ENCODE measurements at regions not wholly inside any gene's neighbourhood (a gene's known extent, or its start where the extent isn't known, plus 50 kb on each side); places are given as distances from the start of the nearest gene placed in this dataset.
A peak's percentile ranks its signal among the peaks of the same experiment; 100 is the strongest.

- H3K4me3 ChIP-seq (ENCODE audit: low read length): no peak overlapping the region
- TF ChIP-seq, protein P1, sequence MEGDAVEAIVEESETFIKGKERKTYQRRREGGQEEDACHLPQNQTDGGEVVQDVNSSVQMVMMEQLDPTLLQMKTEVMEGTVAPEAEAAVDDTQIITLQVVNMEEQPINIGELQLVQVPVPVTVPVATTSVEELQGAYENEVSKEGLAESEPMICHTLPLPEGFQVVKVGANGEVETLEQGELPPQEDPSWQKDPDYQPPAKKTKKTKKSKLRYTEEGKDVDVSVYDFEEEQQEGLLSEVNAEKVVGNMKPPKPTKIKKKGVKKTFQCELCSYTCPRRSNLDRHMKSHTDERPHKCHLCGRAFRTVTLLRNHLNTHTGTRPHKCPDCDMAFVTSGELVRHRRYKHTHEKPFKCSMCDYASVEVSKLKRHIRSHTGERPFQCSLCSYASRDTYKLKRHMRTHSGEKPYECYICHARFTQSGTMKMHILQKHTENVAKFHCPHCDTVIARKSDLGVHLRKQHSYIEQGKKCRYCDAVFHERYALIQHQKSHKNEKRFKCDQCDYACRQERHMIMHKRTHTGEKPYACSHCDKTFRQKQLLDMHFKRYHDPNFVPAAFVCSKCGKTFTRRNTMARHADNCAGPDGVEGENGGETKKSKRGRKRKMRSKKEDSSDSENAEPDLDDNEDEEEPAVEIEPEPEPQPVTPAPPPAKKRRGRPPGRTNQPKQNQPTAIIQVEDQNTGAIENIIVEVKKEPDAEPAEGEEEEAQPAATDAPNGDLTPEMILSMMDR (conservative IDR thresholded peaks at IDR 0.05; ENCODE audit: low read depth, low read length): no peak
- peak; percentile 55 for DNase-seq (ENCODE audit: low read depth)
These were observed 149.0 kb upstream of the SPOCK3 start for GRCh38 chr4:167383291-167383690.

DNA sequence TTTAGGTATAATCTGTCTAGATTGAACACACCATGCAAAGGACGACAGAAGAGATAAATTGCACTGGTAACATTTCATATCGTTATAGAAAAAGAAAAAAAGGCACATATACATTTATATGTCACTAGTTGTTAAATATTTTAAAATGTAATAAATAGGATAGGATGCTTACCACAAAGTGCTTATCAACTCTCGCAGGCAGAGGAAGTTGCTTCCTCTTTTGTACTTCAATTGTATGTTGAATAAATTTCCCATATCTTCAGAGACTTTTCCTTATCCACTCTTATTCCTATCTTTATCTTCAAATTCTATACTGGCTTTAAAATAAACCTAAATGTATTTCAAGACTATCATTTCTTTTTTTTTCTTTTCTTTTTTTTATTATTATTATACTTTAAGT is 163.3 kb upstream of the SPOCK3 start:
- TF ChIP-seq, protein P1 (conservative IDR thresholded peaks at IDR 0.05; ENCODE audit: low read depth, low read length): no peak
- no peak for DNase-seq (ENCODE audit: low read depth)
- H3K4me3 ChIP-seq (ENCODE audit: low read length): no peak overlapping the region

- no peak overlapping the region for H3K4me3 ChIP-seq (ENCODE audit: low read length)
- TF ChIP-seq, protein P1 (conservative IDR thresholded peaks at IDR 0.05; ENCODE audit: low read depth, low read length): no peak
- no peak for DNase-seq (ENCODE audit: low read depth)
These were observed 164.9 kb upstream of the SPOCK3 start for GRCh38 chr4:167399201-167399600.

GRCh38 chr4:167406181-167406580 is 171.9 kb upstream of the SPOCK3 start:
- H3K4me3 ChIP-seq (ENCODE audit: low read length): no peak overlapping the region
- no peak for DNase-seq (ENCODE audit: low read depth)
- TF ChIP-seq, protein P1 (conservative IDR thresholded peaks at IDR 0.05; ENCODE audit: low read depth, low read length): no peak

GRCh38 chr4:167415461-167415860 is 181.2 kb upstream of the SPOCK3 start:
- TF ChIP-seq, protein P1 (conservative IDR thresholded peaks at IDR 0.05; ENCODE audit: low read depth, low read length): no peak
- DNase-seq (ENCODE audit: low read depth): no peak
- H3K4me3 ChIP-seq (ENCODE audit: low read length): no peak overlapping the region

GRCh38 chr4:167419468-167420140 is 185.3 kb upstream of the SPOCK3 start:
- H3K4me3 ChIP-seq (ENCODE audit: low read length): no peak overlapping the region
- TF ChIP-seq, protein P1 (conservative IDR thresholded peaks at IDR 0.05; ENCODE audit: low read depth, low read length): no peak
- no peak for DNase-seq (ENCODE audit: low read depth)

GRCh38 chr4:167421201-167421600 is 186.9 kb upstream of the SPOCK3 start:
- TF ChIP-seq, protein P1 (conservative IDR thresholded peaks at IDR 0.05; ENCODE audit: low read depth, low read length): no peak
- peak; percentile 18 for DNase-seq (ENCODE audit: low read depth)
- no peak overlapping the region for H3K4me3 ChIP-seq (ENCODE audit: low read length)
